ENCODE measurements at regions not wholly inside any gene's neighbourhood (a gene's known extent, or its start where the extent isn't known, plus 50 kb on each side); places are given as distances from the start of the nearest gene placed in this dataset.
"Not testable (repeated sequence)": the region's sequence is repeated elsewhere in the genome, so short reads cannot be mapped to it uniquely, and the experiment has no call there.

DNA sequence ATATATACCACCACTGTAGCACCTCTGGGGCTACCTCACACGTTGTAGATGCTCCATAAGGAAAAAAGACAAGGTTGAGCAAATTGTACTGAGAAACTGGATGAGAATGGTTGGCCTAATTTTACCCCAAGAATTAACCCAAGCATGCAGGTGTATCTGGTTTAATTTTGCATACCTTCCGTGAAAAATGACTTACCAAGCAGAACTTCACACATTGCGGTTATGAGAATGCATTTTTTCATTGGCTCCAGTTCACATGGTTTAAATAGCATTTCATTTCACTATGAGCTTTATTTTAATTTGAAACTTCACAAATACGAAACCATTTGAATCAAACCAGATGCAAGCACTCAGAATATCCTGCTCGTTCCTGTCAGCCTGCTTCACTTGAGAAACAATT lies 512.2 kb downstream of the LTN1 start:
- H3K36me3 Mint-ChIP-seq, result no peaks in the 10 kb centered on the region
- H3K4me3 Mint-ChIP-seq, result no peak overlapping the region
- no peaks in the 10 kb centered on the region for H3K4me1 Mint-ChIP-seq

DNA sequence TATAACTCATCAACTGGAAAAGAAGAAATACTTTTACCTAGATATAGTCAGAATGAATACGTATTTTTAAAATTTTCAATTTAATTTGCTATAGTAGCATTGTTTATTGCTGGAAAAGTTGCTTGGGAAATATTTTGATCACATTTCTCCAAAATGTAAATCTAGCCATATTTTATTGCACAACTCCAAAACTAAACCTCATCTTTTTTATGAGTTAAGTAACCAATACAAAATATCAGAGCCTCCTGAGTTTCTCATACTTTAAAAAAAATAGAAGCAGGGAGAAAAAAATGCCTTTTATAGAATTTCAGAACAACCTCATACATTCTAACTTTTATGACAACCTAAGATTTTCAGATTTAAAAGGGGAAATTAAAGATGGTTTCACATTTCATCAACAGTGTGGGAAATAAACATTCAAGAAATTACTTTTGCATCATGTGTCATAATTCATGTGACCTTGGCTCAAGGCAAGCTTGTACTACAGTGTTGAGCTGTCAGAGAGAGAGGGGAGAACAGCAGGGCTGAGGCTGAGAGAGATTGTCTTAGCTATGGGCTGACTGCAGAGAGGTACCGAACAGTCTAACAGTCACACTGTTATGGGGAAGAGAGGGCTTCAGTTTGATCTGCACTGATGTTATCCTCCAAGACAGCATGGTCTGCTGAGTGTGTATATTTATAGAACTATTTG lies 519.0 kb downstream of the LTN1 start:
- no peak overlapping the region for H3K4me3 Mint-ChIP-seq

More for the DNA sequence above, 512.2 kb downstream of the LTN1 start:
- no peak overlapping the region for H3K27ac Mint-ChIP-seq
- H3K9me3 Mint-ChIP-seq, result no peaks in the 10 kb centered on the region
- H3K27me3 Mint-ChIP-seq, result no peaks in the 10 kb centered on the region

DNA sequence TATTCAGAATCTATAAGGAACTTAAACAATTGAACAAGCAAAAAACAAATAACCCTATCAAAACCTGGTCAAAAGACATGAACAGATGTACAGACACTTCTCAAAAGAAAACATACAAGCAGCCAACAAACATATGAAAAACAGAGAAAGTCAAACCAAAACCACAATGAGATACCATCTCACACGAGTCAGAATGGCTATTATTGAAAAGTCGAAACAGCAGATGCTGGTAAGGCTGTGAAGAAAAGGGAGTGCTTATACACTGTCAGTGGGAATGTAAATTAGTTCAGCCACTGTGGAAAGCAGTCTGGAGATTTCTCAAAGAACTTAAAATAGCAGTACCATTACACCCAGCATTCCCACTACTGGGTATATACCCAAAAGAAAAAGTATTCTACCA lies 520.1 kb downstream of the LTN1 start:
- not testable (repeated sequence) for H3K27ac Mint-ChIP-seq, H3K9me3 Mint-ChIP-seq, H3K36me3 Mint-ChIP-seq, H3K4me3 Mint-ChIP-seq, H3K27me3 Mint-ChIP-seq, H3K4me1 Mint-ChIP-seq

More for the DNA sequence above, 519.0 kb downstream of the LTN1 start:
- H3K27ac Mint-ChIP-seq, result no peak overlapping the region
- peaks cover 8% of the 10 kb centered on the region for H3K27me3 Mint-ChIP-seq
- H3K4me1 Mint-ChIP-seq, result no peaks in the 10 kb centered on the region
- H3K36me3 Mint-ChIP-seq, result no peaks in the 10 kb centered on the region
- no peaks in the 10 kb centered on the region for H3K9me3 Mint-ChIP-seq

DNA sequence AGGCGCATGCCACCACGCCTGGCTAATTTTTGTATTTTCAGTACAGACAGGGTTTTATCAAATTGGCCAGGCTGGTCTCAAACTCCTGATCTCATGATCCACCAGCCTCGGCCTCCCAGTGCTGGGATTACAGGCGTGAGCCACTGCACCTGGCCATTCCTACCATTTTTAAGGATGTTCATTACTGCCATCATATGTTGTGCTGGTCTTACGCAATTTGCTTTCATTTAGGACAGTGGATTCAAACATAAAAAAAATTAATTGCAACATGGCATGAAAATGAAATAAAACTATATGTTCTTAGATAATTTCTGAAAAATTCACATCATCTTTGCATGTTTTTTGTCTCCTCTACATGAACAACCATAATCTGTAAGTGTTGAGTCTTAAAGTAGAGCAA lies 527.7 kb downstream of the LTN1 start:
- H3K4me1 Mint-ChIP-seq, result no peaks in the 10 kb centered on the region
- H3K4me3 Mint-ChIP-seq, result no peak overlapping the region
- peaks cover 6% of the 10 kb centered on the region for H3K27me3 Mint-ChIP-seq
- no peak overlapping the region for H3K27ac Mint-ChIP-seq
- no peaks in the 10 kb centered on the region for H3K9me3 Mint-ChIP-seq
- no peaks in the 10 kb centered on the region for H3K36me3 Mint-ChIP-seq

DNA sequence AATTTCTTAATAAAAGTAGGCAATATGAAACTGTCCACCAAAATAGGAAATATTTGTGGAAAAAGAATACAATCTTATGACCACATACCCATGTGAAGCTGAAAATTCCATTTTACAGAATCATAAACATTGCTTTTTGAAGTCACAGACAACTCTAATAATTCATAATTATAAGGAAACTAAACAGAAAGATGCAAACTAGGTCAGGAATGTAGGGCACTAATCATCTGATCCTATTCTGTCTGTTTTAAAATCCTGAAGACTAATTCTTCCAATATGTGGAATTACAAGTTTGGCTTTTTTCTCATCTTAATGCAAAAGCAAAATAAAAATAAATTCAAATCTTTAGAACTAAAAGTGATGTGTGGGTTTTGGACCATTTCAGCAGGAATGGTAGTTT lies 528.6 kb downstream of the LTN1 start:
- H3K4me3 Mint-ChIP-seq, result no peak overlapping the region
- H3K36me3 Mint-ChIP-seq, result no peaks in the 10 kb centered on the region
- no peak overlapping the region for H3K27ac Mint-ChIP-seq
- H3K9me3 Mint-ChIP-seq, result no peaks in the 10 kb centered on the region
- peaks cover 6% of the 10 kb centered on the region for H3K27me3 Mint-ChIP-seq
- H3K4me1 Mint-ChIP-seq, result no peaks in the 10 kb centered on the region

DNA sequence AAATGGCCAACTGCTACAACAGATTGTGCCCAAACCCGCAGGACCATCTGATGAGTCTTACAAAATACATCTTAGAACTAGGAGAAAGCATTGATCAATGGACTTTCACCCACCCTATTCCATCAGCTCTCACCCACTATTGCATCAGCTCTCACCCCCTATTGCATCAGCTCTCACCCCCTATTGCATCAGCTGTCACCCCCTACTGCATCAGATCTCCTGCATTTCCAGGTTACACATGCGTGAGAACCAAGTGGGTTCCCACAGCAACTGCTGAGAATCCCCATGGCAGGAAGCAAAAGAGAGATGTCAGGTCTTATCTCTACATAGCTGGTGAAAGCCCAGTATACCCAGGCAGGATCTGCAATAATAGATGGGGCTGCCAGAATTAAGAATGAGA lies 533.5 kb downstream of the LTN1 start:
- H3K9me3 Mint-ChIP-seq, result no peaks in the 10 kb centered on the region
- H3K27ac Mint-ChIP-seq, result no peak overlapping the region
- H3K4me1 Mint-ChIP-seq, result no peaks in the 10 kb centered on the region
- H3K36me3 Mint-ChIP-seq, result no peaks in the 10 kb centered on the region
- peaks cover 5% of the 10 kb centered on the region for H3K27me3 Mint-ChIP-seq
- no peak overlapping the region for H3K4me3 Mint-ChIP-seq

DNA sequence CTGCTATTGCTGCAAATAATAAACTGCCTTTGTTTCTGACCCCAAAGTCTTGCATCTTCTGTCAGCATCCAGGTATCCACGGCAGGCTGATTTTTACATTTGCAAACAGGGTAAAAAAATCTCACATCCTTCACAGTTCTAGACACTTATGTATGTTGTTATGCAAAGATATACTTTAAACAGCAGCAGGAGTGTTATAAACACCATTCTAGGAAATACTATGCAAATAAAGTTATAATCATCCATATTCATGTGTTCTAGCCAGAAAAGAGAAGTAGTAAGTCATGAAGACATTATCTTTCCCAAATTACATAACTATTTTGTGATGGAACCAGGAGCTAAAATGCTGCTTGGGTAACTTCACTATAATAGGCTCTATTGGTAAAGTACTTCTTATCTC lies 534.2 kb downstream of the LTN1 start:
- H3K4me1 Mint-ChIP-seq, result no peaks in the 10 kb centered on the region
- peaks cover 5% of the 10 kb centered on the region for H3K27me3 Mint-ChIP-seq
- no peak overlapping the region for H3K4me3 Mint-ChIP-seq
- no peaks in the 10 kb centered on the region for H3K36me3 Mint-ChIP-seq
- no peak overlapping the region for H3K27ac Mint-ChIP-seq
- no peaks in the 10 kb centered on the region for H3K9me3 Mint-ChIP-seq

DNA sequence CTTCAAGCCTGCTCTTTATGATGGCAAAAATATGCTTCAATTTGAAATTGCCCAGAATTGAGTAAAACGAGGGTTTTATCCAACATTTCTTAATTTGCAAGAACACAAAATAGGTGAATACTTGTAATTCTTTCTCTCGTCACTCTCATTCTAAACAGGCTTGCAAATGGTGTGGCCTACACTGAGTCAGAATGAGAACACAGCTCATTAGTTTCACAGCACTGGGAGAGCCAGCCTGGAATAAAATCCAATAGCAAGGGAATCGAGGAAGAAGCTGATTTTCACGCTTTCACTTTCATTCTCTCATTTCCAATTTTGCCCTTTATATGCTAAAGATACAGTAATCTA lies 537.5 kb downstream of the LTN1 start:
- no peaks in the 10 kb centered on the region for H3K9me3 Mint-ChIP-seq
- no peaks in the 10 kb centered on the region for H3K36me3 Mint-ChIP-seq
- no peak overlapping the region for H3K4me3 Mint-ChIP-seq
- H3K27me3 Mint-ChIP-seq, result peaks cover 7% of the 10 kb centered on the region
- H3K4me1 Mint-ChIP-seq, result no peaks in the 10 kb centered on the region
- H3K27ac Mint-ChIP-seq, result no peak overlapping the region

DNA sequence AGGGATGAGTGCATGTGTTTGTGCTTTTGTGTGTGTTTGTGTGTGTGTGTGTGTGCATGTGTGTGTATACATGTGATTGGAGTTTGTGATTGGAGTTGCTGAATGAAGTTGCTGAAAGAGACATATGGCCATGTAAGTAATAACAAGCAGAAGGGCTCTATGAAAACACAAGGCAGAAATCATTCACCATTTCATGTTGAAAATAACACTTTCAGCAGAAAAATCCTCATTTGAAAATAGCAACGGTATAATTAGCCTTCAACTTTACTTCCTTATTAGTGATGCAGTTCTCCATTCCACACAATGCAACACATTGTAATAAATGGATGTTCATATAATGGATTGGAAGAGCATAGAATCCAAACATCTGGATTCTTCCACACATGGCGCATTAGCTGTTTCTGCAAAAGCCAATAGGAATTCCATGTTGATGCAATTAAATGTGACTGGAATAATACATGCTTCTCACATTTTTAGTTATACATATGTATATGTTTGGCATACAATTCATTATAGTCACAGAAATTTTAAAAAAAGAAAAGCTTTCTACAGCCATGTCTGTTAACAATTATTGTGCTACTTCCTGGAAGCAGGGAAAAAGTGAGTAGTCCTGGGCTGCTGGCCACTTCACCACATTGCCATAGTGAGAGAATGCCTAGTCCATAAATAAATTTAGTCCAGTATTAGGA lies 538.0 kb downstream of the LTN1 start:
- H3K4me3 Mint-ChIP-seq, result no peak overlapping the region
- no peaks in the 10 kb centered on the region for H3K9me3 Mint-ChIP-seq

DNA sequence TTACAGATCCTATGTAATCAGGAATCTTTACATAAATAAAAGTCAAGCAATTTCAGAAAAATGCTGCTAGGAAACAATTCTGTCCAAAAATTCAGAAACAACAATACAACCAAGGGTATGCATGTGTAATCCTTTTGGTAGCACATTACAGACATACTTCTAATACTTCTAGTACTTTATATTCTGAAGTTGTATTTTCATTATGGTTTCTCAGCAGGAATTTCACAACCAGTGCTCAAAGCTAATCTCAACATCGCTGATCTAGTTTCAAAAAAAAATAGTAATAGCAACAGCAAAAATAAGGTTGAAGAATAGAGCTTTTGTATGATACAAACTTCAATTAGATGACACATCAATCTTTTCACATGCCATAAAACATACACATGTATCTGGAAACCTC lies 545.2 kb downstream of the LTN1 start:
- no peaks in the 10 kb centered on the region for H3K27me3 Mint-ChIP-seq
- no peak overlapping the region for H3K27ac Mint-ChIP-seq
- no peaks in the 10 kb centered on the region for H3K4me1 Mint-ChIP-seq
- peaks cover 5% of the 10 kb centered on the region for H3K9me3 Mint-ChIP-seq
- H3K36me3 Mint-ChIP-seq, result no peaks in the 10 kb centered on the region
- H3K4me3 Mint-ChIP-seq, result no peak overlapping the region

More for the DNA sequence above, 538.0 kb downstream of the LTN1 start:
- H3K36me3 Mint-ChIP-seq, result no peaks in the 10 kb centered on the region
- peaks cover 7% of the 10 kb centered on the region for H3K27me3 Mint-ChIP-seq
- no peak overlapping the region for H3K27ac Mint-ChIP-seq
- H3K4me1 Mint-ChIP-seq, result no peaks in the 10 kb centered on the region

DNA sequence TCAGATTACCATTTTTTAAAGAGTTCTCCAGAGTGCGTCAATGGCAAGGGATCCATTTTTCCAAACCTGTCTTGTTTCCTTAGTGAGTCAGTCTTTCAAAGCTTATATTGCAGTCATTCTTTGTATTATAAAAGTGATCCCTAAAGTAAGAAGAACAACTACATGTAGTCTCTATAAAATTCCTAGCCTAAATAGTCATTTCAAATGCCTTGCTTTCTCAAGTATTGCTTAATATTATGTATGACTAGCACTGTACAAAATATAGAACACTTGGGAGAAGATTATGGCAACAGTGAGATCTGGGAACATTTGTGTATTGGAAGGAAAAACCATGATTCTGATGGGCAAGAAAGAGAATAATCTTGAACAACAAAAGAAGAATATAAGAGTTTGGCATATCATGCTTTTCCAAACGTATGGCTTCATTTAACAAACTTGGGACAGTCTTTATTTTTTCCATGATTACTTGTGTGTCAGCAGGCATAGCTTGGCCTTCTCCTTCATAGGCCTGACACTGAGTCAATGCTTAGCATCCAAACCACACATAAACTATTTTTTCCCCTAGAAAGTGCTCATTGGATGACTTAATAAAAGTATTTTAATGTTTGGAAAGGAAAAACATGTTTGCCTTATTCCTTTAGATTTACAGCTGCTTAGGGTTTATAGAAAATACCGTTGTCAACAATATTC lies 547.4 kb downstream of the LTN1 start:
- Mint-ChIP-seq H3K27ac (no peak overlapping the region), H3K4me3 (no peak overlapping the region), H3K27me3 (no peaks in the 10 kb centered on the region), H3K9me3 (peaks cover 5% of the 10 kb centered on the region), H3K4me1 (no peaks in the 10 kb centered on the region), H3K36me3 (no peaks in the 10 kb centered on the region)

DNA sequence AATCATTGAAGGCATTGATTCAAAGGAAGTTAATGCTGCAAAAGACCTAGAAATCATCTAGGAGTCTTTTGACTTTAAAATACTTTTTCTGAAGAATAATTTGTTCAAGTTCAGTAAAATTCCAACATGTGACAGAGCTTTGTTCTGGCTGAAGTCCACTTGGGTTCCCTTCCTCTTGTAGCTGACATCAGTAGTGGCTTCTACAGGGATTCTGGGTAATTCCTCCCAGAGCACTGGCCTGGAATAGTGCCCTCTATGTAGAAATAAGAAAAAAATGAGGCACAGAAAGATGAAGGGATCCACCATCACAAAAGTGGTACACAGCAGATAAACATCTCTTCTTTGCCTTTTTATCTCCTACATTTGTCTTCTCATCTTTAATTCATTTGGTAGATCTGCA lies 548.1 kb downstream of the LTN1 start:
- no peaks in the 10 kb centered on the region for H3K4me1 Mint-ChIP-seq
- H3K9me3 Mint-ChIP-seq, result peaks cover 5% of the 10 kb centered on the region
- no peak overlapping the region for H3K27ac Mint-ChIP-seq
- H3K4me3 Mint-ChIP-seq, result no peak overlapping the region
- no peaks in the 10 kb centered on the region for H3K27me3 Mint-ChIP-seq
- H3K36me3 Mint-ChIP-seq, result no peaks in the 10 kb centered on the region

DNA sequence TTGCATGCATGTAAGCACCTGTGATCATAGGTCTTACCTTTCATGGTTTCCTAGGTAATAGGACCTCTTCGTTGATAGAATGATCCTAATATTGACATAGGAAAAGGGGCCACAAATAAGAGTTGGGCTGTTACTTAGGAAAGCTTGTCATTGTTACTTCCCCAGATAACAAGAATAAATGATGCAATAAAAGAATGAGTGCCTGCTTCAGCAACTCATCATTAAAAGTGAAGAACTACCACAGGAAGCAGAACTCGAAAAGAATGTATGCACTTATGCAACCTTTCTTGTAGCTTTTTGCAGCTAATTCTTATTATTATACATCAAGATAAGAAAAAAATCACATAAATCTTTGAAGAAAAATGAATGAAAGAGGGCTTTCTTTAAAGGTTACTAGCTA lies 548.6 kb downstream of the LTN1 start:
- H3K4me1 Mint-ChIP-seq, result no peaks in the 10 kb centered on the region

DNA sequence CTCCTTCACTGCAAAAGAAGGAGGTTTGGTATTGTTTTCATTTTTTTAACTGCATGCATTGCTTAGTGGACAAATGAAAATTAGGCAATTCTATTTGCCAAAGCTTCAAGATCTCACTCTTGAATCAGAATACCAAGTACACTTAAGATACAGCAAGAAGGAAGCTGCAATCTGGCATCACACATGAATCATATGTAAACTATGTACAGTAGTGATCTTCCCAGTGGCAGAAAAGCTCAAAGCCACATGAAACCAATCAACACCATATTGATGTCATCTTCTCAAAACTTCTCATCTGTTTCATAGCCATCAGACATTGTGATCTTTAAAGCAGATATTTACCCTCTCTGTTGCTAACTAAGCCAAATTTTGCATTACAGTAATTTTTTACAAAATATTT lies 550.1 kb downstream of the LTN1 start:
- Mint-ChIP-seq H3K27me3 (no peaks in the 10 kb centered on the region), H3K36me3 (no peaks in the 10 kb centered on the region), H3K9me3 (peaks cover 5% of the 10 kb centered on the region), H3K4me3 (no peak overlapping the region), H3K4me1 (no peaks in the 10 kb centered on the region), H3K27ac (no peak overlapping the region)

More for the DNA sequence above, 548.6 kb downstream of the LTN1 start:
- H3K27me3 Mint-ChIP-seq, result no peaks in the 10 kb centered on the region
- no peak overlapping the region for H3K4me3 Mint-ChIP-seq
- H3K9me3 Mint-ChIP-seq, result peaks cover 5% of the 10 kb centered on the region
- H3K36me3 Mint-ChIP-seq, result no peaks in the 10 kb centered on the region
- no peak overlapping the region for H3K27ac Mint-ChIP-seq

DNA sequence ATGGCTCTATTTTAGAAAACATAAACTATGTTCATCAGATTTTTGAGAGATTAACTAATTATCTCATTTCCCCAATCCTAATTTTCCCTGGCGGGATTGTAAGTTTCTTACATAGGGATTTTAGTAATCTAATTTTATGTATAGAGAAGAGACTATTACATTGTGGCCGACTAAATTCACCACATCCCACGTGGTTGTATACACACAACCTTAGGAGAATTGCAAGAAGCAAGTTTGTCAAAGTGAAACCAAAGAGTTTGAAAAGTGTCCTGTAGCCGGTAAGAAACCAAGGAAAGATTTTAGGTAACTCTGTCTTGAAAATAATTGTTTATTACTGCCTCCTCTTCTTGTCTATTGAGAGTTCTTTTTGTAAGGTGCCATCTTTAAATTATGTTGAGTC lies 550.6 kb downstream of the LTN1 start:
- Mint-ChIP-seq H3K27ac (no peak overlapping the region), H3K36me3 (no peaks in the 10 kb centered on the region), H3K9me3 (peaks cover 5% of the 10 kb centered on the region), H3K27me3 (no peaks in the 10 kb centered on the region), H3K4me3 (no peak overlapping the region), H3K4me1 (no peaks in the 10 kb centered on the region)

DNA sequence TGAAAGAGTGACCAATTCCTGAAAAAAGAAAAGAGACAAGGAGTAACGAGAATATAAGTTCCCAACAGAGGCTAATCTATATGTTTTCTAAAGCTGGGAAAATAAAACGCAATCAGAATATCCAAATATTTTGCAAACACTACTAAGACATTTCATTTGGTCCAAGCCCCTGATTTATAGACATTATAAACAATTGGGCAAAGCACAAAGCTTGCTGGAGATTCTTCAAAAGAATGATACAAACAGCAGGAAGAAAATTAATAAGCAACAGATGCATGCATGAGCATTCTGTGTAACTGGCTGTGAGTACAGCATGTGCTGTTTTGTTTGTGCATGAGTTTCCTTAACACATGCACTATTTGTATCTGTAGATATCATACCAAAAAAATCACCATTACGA lies 552.9 kb downstream of the LTN1 start:
- Mint-ChIP-seq H3K4me1 (no peaks in the 10 kb centered on the region), H3K9me3 (peaks cover under 1% of the 10 kb centered on the region), H3K4me3 (no peak overlapping the region), H3K36me3 (no peaks in the 10 kb centered on the region), H3K27ac (no peak overlapping the region), H3K27me3 (no peaks in the 10 kb centered on the region)

Data from activated naive CD4-positive, alpha-beta T cell treated with anti-CD3 and anti-CD28 coated beads, Interleukin-2, amount 50 U/mL, for 24 hours (primary cell).